HG03521 (cell line): ENCODE measurements at regions not wholly inside any gene's neighbourhood (a gene's known extent, or its start where the extent isn't known, plus 50 kb on each side); places are given as distances from the start of the nearest gene placed in this dataset.

Source experiments
- ATAC-seq: cut with Tn5 transposase; IDR thresholded peaks from one replicate; pipeline ENCODE4 v1.9.1; 2021; ENCODE audit warnings: mild to moderate bottlenecking, moderate library complexity; ENCODE audit not compliant: unreplicated experiment

DNA sequence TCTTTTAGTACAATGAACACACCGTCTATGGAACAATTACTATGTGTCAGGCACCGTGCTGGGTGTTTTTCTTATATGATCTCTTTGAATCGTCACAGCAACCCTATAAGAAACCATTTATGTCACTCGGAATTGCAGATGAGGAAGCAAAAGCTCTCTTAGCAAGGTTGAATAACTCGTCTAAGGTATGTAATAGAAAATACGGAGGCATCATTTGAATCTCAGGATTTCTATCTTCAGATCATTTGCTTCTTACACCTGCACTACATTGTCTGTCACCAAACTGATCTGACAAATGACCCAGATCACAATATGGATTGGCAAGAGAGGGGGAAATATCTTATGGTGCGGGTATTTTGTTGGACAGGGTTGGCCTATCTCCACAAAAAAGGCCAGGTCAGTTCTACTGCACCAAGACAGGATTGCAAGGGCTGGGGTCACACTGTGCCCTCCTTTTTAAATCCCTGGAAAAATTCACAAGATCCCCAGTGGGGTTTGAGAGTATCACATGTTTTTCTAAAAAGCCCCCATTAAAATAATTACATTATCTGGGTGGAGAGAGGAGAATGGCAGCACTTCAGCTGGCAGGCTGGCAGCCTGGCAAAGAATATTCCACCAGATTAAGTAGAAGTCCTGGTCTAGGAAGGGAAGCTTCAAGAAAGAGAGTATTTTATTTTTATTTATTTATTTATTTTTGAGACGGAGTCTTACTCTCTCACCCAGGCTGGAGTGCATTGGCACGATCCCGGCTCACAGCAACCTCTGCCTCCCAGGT lies 110.7 kb upstream of the CLMP start:
- ATAC-seq: no peak

GRCh38 chr11:123304828-123305466 lies 109.9 kb upstream of the CLMP start:
- ATAC-seq: no peak

- ATAC-seq: no peak
Observed at GRCh38 chr11:123303924-123304323, 108.9 kb upstream of the CLMP start.

- ATAC-seq: no peak
Observed at GRCh38 chr11:123302751-123303195, 107.7 kb upstream of the CLMP start.

DNA sequence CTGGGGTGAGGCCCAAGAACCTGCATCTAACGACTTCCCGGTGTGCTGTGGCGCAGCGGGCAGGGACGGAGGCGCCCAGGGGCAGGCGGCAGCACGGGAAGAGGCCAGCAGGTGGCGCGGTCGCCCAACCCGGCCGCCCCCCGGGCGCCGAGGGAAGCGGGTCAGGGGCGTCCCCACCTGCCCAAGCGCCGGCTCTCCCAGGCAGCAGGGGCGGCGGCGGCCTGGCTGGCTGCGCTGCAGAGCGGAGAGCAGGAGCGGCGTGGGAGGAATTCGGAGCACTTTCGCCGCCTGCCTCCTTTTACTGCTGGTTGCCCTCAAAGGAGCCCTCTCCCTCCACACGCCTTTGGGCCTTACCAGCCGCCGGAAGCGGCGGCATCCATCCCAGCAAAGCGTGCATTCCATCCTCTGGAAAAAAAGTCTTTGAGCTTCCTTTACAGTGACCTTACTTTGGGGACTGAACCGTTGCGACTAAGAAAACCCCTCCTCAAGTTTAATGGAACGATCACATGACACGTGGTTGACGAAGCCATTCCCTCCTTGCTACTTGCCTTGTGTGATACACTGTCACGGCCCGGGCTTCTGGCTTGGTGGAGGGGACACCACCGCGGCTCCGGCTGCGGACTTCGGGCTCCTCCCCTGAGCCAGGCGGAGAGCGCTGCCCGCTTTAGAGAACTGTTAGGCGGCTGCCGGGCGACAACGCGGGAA lies 106.8 kb upstream of the CLMP start:
- ATAC-seq: peak; percentile 60

DNA sequence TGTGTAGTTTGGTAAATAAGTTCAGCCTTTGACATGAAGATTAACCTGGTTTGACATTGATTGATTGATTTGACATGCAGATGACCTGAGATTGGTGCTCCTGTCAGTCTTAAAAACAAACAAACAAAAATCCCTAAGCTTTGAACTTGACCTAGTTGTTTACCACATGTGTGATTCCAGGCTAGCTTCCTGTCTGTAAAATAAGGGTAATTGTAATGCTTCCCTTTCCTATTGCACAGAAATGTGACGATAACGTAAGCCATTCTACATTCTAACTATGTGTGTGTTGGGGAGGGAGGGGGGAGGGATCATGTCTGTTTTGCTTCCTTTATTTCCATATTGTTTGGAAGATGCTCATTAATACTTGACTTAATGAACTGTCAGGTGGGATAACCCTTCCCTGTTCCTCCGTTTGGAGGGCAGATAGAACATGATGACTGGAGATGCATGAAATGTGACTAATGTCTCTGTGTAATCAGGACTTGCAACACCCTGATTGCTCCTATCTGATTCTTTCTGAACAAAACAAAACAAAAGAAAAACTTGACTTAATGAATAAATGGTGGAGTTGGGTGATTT lies 106.1 kb upstream of the CLMP start:
- no peak for ATAC-seq

GRCh38 chr11:123299721-123300120 lies 104.7 kb upstream of the CLMP start:
- ATAC-seq: no peak

DNA sequence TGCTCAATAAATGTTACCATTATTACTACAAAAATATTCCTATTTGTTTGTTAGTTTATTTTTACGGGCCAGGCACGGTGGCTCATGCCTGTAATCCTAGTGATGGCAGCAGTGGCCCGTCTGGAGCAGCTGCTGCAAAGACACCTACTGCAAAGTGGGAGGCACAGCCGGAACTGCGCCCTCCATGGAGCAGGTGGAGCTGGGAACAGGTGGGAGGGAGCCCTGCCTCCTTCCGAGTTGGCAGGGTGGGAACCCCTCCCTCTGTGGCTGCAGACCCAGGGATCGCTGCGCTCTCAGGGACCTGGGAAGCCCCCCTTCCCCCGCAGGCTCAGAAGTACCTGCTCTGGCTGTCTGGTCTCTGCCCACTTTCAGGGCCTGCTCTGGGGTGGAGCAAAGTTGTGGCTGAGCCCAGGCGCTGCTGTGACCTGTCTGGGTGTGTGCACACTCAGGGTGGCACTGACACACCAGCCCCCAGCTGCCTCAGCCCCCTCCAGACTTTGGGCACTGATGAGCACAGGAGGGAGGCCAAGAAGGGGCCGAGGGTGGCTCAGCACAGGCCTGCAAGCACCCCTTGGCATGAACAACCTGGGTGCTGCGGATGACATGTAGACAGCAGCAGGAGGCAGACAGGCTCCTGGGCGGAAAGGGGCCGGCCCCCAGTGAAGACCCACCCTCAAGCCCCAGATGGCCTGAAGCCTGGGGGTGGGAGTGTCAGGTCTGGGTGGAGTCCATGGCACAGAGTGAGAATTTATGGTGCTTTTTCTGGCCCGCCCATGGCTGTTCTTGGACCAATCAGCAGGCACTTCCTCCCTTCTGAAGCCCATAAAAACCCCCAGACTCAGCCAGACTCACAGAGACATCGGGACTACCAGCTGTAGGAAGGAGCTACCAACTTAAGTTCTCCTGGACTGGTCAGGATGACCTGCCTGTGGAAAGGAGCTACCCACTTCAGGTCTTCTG lies 103.7 kb upstream of the CLMP start:
- no peak for ATAC-seq

DNA sequence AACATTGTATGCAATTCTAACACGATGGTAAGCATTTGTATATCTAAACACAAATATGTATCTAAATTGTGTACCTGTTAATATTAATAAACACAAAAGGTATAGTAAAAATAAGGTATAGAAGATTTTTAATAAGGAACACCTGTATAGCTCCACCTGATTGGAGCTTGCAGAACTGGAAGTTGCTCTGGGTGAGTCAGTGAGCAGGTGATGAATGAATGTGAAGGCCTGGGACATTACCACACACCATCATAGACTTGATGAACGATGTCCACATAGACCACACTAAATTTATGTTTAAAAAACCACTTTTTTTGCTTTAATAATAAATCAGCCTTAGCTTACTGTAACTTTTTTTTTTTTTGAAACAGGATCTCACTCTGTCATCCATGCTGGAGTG lies 97.6 kb upstream of the CLMP start:
- no peak for ATAC-seq

DNA sequence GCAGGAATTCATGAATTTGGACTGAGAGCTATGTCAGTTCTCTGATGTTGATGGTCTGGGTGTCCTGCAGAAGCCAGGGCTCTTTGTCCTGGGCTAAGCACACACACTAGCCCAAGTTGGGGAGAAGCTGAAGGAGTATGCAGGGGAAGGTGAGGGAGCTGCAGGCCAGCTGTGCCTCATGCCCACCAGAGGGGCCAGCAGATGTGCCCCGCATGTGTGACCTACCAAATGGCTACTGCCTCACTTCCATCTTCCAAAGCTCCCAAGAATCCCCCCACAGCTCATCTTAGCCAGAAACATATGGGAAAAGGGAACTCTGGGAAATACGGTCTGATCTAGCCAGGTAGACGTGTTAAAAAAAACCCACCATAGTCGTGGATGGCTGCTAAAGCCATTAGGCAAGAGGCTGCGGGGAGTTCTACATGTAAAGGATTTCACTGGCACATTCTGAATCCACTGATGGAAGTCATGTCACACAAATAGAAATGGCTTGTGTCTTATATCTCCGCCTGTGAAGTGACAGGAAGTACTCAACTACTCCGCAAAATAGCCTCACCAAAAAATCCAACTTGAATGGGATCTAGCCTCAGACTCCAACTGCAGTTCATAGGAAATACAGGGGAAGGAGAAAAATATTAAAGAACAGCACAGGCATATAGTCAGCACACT lies 96.3 kb upstream of the CLMP start:
- ATAC-seq: no peak

- ATAC-seq: no peak
Observed at GRCh38 chr11:123286761-123287160, 91.7 kb upstream of the CLMP start.

DNA sequence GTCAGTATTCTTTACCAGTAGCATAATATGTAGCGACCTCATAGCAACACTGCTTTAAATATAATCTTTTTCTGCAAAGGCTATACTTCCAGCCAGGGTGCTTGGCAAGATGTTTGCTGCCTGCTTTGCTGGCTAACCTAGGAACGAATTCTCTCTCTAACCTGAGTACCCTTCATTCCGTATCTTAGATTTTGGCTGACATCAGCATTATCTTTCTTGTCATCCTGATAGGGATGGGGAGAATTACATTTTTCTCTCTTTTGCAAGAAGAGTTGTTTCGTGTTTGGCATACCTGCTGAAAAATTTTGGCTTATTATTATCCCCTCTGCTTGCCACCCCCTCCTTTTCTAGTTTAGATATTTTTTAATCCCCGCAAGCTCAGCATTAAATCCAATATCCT lies 91.2 kb upstream of the CLMP start:
- ATAC-seq: no peak

DNA sequence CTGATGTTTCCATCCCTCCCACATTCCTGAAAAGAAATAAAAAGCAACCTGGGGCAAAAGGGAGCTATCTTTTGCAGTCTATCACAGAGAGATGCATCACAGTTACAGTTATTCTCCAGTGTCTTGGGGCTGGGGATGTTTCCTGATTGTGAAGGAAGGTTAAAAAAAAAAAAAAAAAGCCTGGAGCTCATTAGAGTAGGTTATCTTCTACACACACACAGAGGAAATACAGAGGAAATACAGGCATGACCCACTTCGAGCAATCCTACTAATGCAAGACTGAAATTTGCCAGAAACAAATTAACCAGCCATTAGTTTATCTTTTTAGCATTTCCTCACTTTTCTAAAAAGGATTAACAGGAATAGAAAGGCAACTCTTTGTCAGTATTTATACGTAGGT lies 89.4 kb upstream of the CLMP start:
- ATAC-seq: no peak

DNA sequence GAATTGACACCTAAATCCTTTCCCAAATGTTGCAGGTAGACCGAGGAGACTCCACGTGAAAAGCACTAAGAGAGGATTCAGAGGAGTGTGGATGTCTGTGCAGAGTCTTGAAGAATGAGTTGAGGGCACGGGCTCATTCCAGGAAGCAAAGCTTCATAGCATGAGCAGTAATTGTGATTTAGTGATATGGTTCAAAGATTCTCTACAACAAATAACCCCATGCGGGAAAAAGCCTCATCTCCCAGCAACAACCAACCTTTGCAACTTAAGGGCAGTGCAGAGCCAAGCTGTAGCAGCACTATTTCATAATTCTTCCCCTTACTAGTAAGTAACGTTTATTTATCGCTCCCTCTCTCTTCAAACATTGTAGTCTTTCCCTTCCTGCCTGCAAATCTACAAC lies 87.5 kb upstream of the CLMP start:
- ATAC-seq: no peak

GRCh38 chr11:123273616-123274015 lies 78.6 kb upstream of the CLMP start:
- no peak for ATAC-seq

DNA sequence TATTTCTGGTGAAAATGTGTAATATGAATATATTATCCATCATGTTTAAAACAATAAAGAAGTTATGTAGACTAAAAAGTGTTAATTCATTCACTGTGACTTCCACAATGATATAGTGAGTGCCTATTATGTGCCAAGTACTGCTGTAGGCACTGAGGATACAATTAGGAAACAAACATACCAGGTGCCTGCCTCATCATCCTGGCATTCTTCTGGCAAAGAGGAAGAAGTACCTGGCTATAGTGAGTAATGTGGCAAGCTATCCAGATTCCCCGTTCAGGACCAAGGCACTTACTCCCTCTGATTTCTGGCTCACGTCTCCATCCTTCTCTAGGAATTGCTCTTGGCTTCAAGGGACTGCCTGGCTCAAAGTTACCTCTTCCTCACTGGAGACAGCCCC lies 77.5 kb upstream of the CLMP start:
- no peak for ATAC-seq

DNA sequence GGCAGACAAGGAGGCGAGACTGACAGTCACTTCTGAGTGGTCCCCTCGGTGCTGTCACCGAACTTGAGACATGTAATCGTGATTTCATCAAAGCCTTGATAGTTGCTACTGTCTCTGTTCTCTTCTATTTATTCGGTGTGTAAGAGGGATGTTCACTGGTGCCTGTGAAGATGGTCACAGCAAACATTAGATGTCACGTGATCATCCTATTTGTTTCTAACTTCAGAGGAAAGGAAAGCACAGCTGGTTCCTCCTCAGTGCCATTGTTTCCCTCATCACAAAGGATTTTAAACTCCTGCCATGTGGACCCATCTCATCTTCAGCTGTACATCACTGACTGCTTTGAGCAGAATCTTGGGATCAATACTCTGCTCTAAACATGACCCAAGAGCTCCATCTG lies 73.1 kb upstream of the CLMP start:
- no peak for ATAC-seq

- no peak for ATAC-seq
Observed at GRCh38 chr11:123265951-123266350, 70.9 kb upstream of the CLMP start.

DNA sequence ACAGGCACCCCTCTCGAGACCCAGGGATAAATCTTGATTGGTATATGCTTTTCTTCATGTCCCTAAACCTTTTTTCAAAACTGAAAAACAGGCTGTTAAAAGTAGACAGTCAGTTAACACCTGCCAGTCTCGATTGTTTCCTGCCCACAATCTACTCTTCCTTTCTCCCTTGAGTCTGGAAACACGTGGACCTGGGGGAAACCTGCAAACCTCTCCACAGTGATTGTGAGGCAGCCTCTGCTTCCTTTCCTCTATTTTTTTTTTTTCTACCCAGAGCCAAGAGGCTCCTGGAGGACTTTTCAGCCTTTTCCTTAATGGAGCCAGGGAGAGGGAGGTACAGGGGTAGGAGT lies 69.4 kb upstream of the CLMP start:
- ATAC-seq: no peak
